ENCODE measurements at regions not wholly inside any gene's neighbourhood (a gene's known extent, or its start where the extent isn't known, plus 50 kb on each side); places are given as distances from the start of the nearest gene placed in this dataset.
A peak's percentile ranks its signal among the peaks of the same experiment; 100 is the strongest.

DNA sequence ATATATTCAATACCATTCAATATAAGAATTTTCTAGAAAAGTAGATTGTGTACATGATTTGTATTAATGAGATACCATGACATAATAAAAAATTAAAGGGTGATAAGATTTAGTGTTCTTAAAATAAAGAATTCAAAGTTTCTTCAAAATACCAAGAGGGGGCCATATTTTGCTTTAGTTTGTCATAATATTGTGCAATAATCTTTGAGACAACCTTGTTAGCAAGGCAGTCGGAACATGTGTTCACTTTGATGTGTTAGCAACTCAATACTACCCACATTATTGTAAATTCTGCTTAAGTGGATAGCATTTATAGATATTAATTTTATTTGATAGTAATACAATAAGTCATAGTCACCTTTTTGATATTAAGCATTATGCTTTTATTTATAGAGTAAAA is 241.3 kb upstream of the PDGFD start:
- CTCF ChIA-PET, result interaction anchor here (0.6 kb wide), 1 partner anchor 417 kb away, joined by 3 read pairs; no protein-coding TSS in a partner anchor
- WGBS, 2 experiments (ENCODE audit: extremely low coverage in 2 of 2, insufficient read length in 1 of 2), result no CpG with 5 or more reads among the region's 1 CpG
- H2AFZ ChIP-seq (replicated peaks; ENCODE audit: low read length, poor library complexity), result no peak overlapping the region

More for the DNA sequence above, 241.3 kb upstream of the PDGFD start:
- Histone ChIP-seq H2BK20ac (ENCODE audit: low read depth, low read length) (no peak overlapping the region), H2BK5ac (ENCODE audit: low read depth, low read length, poor library complexity, severe bottlenecking) (no peak overlapping the region), H3K18ac (ENCODE audit: low read depth, low read length) (no peak overlapping the region), H3K79me1 (ENCODE audit: low read depth in 1 of 2, low read length in 2 of 2) (no peaks in the 10 kb centered on the region), H2AK5ac (ENCODE audit: low read depth, low read length) (no peak overlapping the region), H3K4me3 (ENCODE audit: insufficient read depth, low read depth, low read length) (no peak overlapping the region), H4K20me1 (ENCODE audit: insufficient read depth, low read length) (no peaks in the 10 kb centered on the region), H2BK15ac (ENCODE audit: low read depth, low read length) (no peak overlapping the region), H2AK9ac (replicated peaks; ENCODE audit: low read depth, low read length, poor library complexity) (no peak overlapping the region), H3K4ac (ENCODE audit: low read depth, low read length) (no peak overlapping the region), H4K5ac (ENCODE audit: low read depth, low read length) (no peak overlapping the region), H3K4me1 (ENCODE audit: control insufficient read depth, insufficient read depth, low read length) (no peaks in the 10 kb centered on the region), H3K4me2 (ENCODE audit: low read depth, low read length) (no peak overlapping the region), H3K27ac (ENCODE audit: insufficient read depth, low read length) (no peak overlapping the region), H3K27me3 (ENCODE audit: control insufficient read depth, insufficient read depth, low read length) (no peaks in the 10 kb centered on the region), H3K56ac (ENCODE audit: extremely low read depth, insufficient read depth, low read length) (no peak overlapping the region), H3K36me3 (ENCODE audit: control insufficient read depth, insufficient read depth, low read length) (no peaks in the 10 kb centered on the region), H3K9me1 (ENCODE audit: insufficient read depth, low read length) (no peaks in the 10 kb centered on the region), H3K14ac (replicated peaks; ENCODE audit: low read depth, low read length) (no peak overlapping the region), H4K8ac (ENCODE audit: low read depth in 2 of 2, low read length in 2 of 2) (no peak overlapping the region), H4K91ac (ENCODE audit: insufficient read depth, low read depth, low read length) (no peak overlapping the region), H3K9me3 (ENCODE audit: control insufficient read depth, insufficient read depth, low read length) (no peaks in the 10 kb centered on the region), H2BK120ac (ENCODE audit: low read depth, low read length) (no peak overlapping the region), H3K23ac (ENCODE audit: low read depth, low read length) (no peak overlapping the region), H3K9ac (ENCODE audit: low read depth, low read length) (no peak overlapping the region)
- intact Hi-C loops (cut with micrococcal nuclease), result no loop called here
- dilution Hi-C loops (cut with HindIII; ENCODE audit: low sequenced_read_pairs, unreplicated experiment), result no loop called here
- DNase-seq (no peak), ATAC-seq (ENCODE audit: low read depth) (no peak)
- in situ Hi-C loops (cut with MboI; ENCODE audit: low sequenced_read_pairs), result no loop called here
- POLR2A ChIA-PET (ENCODE audit: unreplicated experiment), result no interaction called here
- no peak for TF ChIP-seq NFE2L2 (IDR thresholded peaks at IDR 0.05; ENCODE audit: low read depth, low read length)
- TF ChIP-seq CEBPB (IDR thresholded peaks at IDR 0.05; ENCODE audit: low read depth, low read length), result peak; percentile 81
- BruUV-seq (replicated peaks), result no TSS peak

Data from IMR-90 (cell line).